Fibroblast of lung (primary cell): ENCODE measurements at regions not wholly inside any gene's neighbourhood (a gene's known extent, or its start where the extent isn't known, plus 50 kb on each side); places are given as distances from the start of the nearest gene placed in this dataset.
"Not testable (repeated sequence)": the region's sequence is repeated elsewhere in the genome, so short reads cannot be mapped to it uniquely, and the experiment has no call there.

Experiments used
- DNase-seq, 2 donors: peaks; one replicate each; pipeline versions ENCODE4 v3.0.0 to v3.0.0-alpha.2; 2010; ENCODE audit warnings: low read depth in 2 of 2
- H2AFZ ChIP-seq: 2 replicates; pipeline ENCODE4 v1.5.1; 2012; ENCODE audit warnings: low read length, control low read depth, inconsistent platforms
- H3K27ac ChIP-seq: 2 replicates; pipeline ENCODE4 v1.5.1; 2011; ENCODE audit warnings: low read length, control low read depth; ENCODE audit not compliant: insufficient read depth
- H3K27me3 ChIP-seq: 2 replicates; pipeline ENCODE4 v1.5.1; 2011; ENCODE audit warnings: mild to moderate bottlenecking, low read length; ENCODE audit not compliant: control insufficient read depth, insufficient read depth
- H3K36me3 ChIP-seq: 2 replicates; pipeline ENCODE4 v1.5.1; 2011; ENCODE audit warnings: low read length; ENCODE audit not compliant: control insufficient read depth, insufficient read depth
- H3K4me1 ChIP-seq: 2 replicates; pipeline ENCODE4 v1.5.1; 2011; ENCODE audit warnings: low read length; ENCODE audit not compliant: control insufficient read depth, insufficient read depth; ENCODE audit errors: extremely low read depth
- H3K4me2 ChIP-seq: 2 replicates; pipeline ENCODE4 v1.5.1; 2011; ENCODE audit warnings: low read length, control low read depth; ENCODE audit not compliant: insufficient read depth; ENCODE audit errors: extremely low read depth
- H3K4me3 ChIP-seq, 4 experiments: fragments of 200-600 bp in 1 of 4; sonication (generic) in 1 of 4; replicated peaks in 1 of 4; 2 replicates each; pipeline ENCODE4 v1.5.1; 2011 to 2016; ENCODE audit warnings: low read length in 4 of 4, low read depth in 3 of 4, mild to moderate bottlenecking in 3 of 4, control low read depth in 2 of 4, inconsistent platforms in 1 of 4, mixed read lengths in 1 of 4; ENCODE audit not compliant: insufficient read depth in 1 of 4; ENCODE audit errors: control extremely low read depth in 1 of 4
- H3K79me2 ChIP-seq: 2 replicates; pipeline ENCODE4 v1.5.1; 2012; ENCODE audit warnings: mild to moderate bottlenecking, low read length, inconsistent platforms; ENCODE audit not compliant: control insufficient read depth, insufficient read depth
- H3K9ac ChIP-seq: 2 replicates; pipeline ENCODE4 v1.5.1; 2011; ENCODE audit warnings: mild to moderate bottlenecking, low read length, control low read depth; ENCODE audit not compliant: insufficient read depth
- H3K9me3 ChIP-seq: 2 replicates; pipeline ENCODE4 v1.5.1; 2012; ENCODE audit warnings: low read depth, low read length; ENCODE audit not compliant: control insufficient read depth, insufficient read depth
- H4K20me1 ChIP-seq: 2 replicates; pipeline ENCODE4 v1.5.1; 2011; ENCODE audit warnings: low read length; ENCODE audit not compliant: control insufficient read depth, insufficient read depth; ENCODE audit errors: extremely low read depth
- CTCF ChIP-seq, 2 donors: IDR thresholded peaks in 1 of 2; conservative IDR thresholded peaks in 1 of 2; 1 replicate in 1 of 2; 2 replicates in 1 of 2; pipeline ENCODE4 v1.5.1; 2011 to 2012; ENCODE audit warnings: low read length in 2 of 2, control low read depth in 1 of 2, inconsistent platforms in 1 of 2, low read depth in 1 of 2, mild to moderate bottlenecking in 1 of 2
- EZH2 ChIP-seq: IDR thresholded peaks from 2 replicates; pipeline ENCODE4 v1.5.1; 2012; ENCODE audit warnings: low read length, control low read depth, mild to moderate bottlenecking; ENCODE audit errors: missing control alignments

- Histone ChIP-seq H3K27ac (no peak overlapping the region), H3K27me3 (no peaks in the 10 kb centered on the region), H3K4me1 (no peaks in the 10 kb centered on the region), H3K4me3 (no peak overlapping the region), H2AFZ (no peak overlapping the region), H3K4me2 (no peak overlapping the region), H3K79me2 (no peaks in the 10 kb centered on the region), H3K9me3 (no peaks in the 10 kb centered on the region), H4K20me1 (no peaks in the 10 kb centered on the region), H3K36me3 (no peaks in the 10 kb centered on the region), H3K9ac (no peak overlapping the region)
- DNase-seq = no peak
- no peak for TF ChIP-seq CTCF (conservative IDR thresholded peaks at IDR 0.05 in 1 of 2, IDR thresholded peaks at IDR 0.05 in 1 of 2; ENCODE audit: low read depth in 1 of 2, low read length in 2 of 2)
- TF ChIP-seq EZH2 = no peak
Observed at GRCh38 chr5:165031371-165031770, 1526.0 kb downstream of the MAT2B start.

GRCh38 chr5:165035520-165035919 lies 1530.1 kb downstream of the MAT2B start:
- H3K4me3 ChIP-seq = no peak overlapping the region
- no peak overlapping the region for H3K27ac ChIP-seq
- no peaks in the 10 kb centered on the region for H3K9me3 ChIP-seq
- TF ChIP-seq EZH2 = no peak
- TF ChIP-seq CTCF (conservative IDR thresholded peaks at IDR 0.05 in 1 of 2, IDR thresholded peaks at IDR 0.05 in 1 of 2; ENCODE audit: low read depth in 1 of 2, low read length in 2 of 2) = no peak
- H3K9ac ChIP-seq = no peak overlapping the region
- no peaks in the 10 kb centered on the region for H4K20me1 ChIP-seq
- H3K36me3 ChIP-seq = no peaks in the 10 kb centered on the region
- no peak overlapping the region for H2AFZ ChIP-seq
- no peaks in the 10 kb centered on the region for H3K4me1 ChIP-seq
- no peaks in the 10 kb centered on the region for H3K27me3 ChIP-seq
- H3K4me2 ChIP-seq = no peak overlapping the region
- no peaks in the 10 kb centered on the region for H3K79me2 ChIP-seq
- DNase-seq = peak in 1 of 2 donors; percentile 46

GRCh38 chr5:165039748-165040147 lies 1534.3 kb downstream of the MAT2B start:
- Histone ChIP-seq H3K27me3 (no peaks in the 10 kb centered on the region), H3K27ac (no peak overlapping the region), H3K9me3 (no peaks in the 10 kb centered on the region), H4K20me1 (no peaks in the 10 kb centered on the region), H3K79me2 (no peaks in the 10 kb centered on the region), H3K36me3 (no peaks in the 10 kb centered on the region), H3K4me3 (no peak overlapping the region), H3K9ac (no peak overlapping the region), H3K4me1 (no peaks in the 10 kb centered on the region), H2AFZ (no peak overlapping the region), H3K4me2 (no peak overlapping the region)
- no peak for DNase-seq
- TF ChIP-seq EZH2 (no peak), CTCF (conservative IDR thresholded peaks at IDR 0.05 in 1 of 2, IDR thresholded peaks at IDR 0.05 in 1 of 2; ENCODE audit: low read depth in 1 of 2, low read length in 2 of 2) (no peak)

- not testable (repeated sequence) for DNase-seq, H3K9ac ChIP-seq, H3K27me3 ChIP-seq, H3K27ac ChIP-seq, H3K36me3 ChIP-seq, H3K4me2 ChIP-seq, H4K20me1 ChIP-seq, H3K9me3 ChIP-seq, H3K4me1 ChIP-seq, H3K79me2 ChIP-seq, H3K4me3 ChIP-seq, H2AFZ ChIP-seq
Observed at GRCh38 chr5:165045941-165046340, 1540.5 kb downstream of the MAT2B start.
